GM12878 (cell line): ENCODE measurements at regions not wholly inside any gene's neighbourhood (a gene's known extent, or its start where the extent isn't known, plus 50 kb on each side); places are given as distances from the start of the nearest gene placed in this dataset.

Experiments used
- ATAC-seq: fragments of 200-7000 bp; cut with Tn5 transposase; 3 replicates; pipeline ENCODE4 v1.9.1; 2020; ENCODE audit warnings: mild to moderate bottlenecking, moderate library complexity
- BruUV-seq: library from RNA; stranded (reverse); fragments of 400-500 nt; replicated peaks from 2 replicates; lab custom pipeline; 2021; lab: Mats Ljungman, UMichigan
- CTCF ChIA-PET: fragments of 300-600 bp; sonication (Branson Sonifier 250); formaldehyde crosslinking; extraction: SDS; loops from one replicate; lab custom pipeline; 2021; ENCODE audit warnings: inconsistent platforms; lab: Yijun Ruan, JAX
- POLR2A ChIA-PET: fragments of 350-600 bp; formaldehyde crosslinking; extraction: SDS; loops from one replicate; lab custom pipeline; 2021; ENCODE audit warnings: inconsistent platforms; lab: Charles Lee
- RAD21 ChIA-PET: fragments of 300-600 bp; sonication (Branson Sonifier 250); formaldehyde crosslinking; loops from one replicate; lab custom pipeline; 2023; ENCODE audit warnings: antibody characterized with exemption; ENCODE audit not compliant: unreplicated experiment; lab: Charles Lee
- SMC1A ChIA-PET: fragments of 300-600 bp; sonication (Branson Sonifier 250); formaldehyde crosslinking; loops from one replicate; lab custom pipeline; 2023; ENCODE audit not compliant: unreplicated experiment, uncharacterized antibody; lab: Charles Lee
- DNase-seq: peaks from one replicate; pipeline ENCODE4 v3.0.0-alpha.2; 2011; ENCODE audit warnings: low read depth, low spot score
- FAIRE-seq: peaks from 3 replicates; lab custom pipeline; 2011; peaks lifted over from hg19 to GRCh38; lab: Jason Lieb, UNC
- H2AFZ ChIP-seq: 2 replicates; pipeline ENCODE4 v1.6.0; 2011; ENCODE audit warnings: low read depth, low read length, control low read depth; ENCODE audit not compliant: control insufficient read depth
- H3K27ac ChIP-seq: 2 replicates; pipeline ENCODE4 v1.5.1; 2011; ENCODE audit warnings: control low read depth; ENCODE audit not compliant: control insufficient read depth, insufficient read depth
- H3K27me3 ChIP-seq, 2 experiments: replicated peaks in 1 of 2; 2 replicates each; pipeline versions ENCODE4 v1.6.0 to v1.6.1; 2011; ENCODE audit warnings: low read length in 1 of 2; ENCODE audit not compliant: control insufficient read depth in 2 of 2, insufficient read depth in 2 of 2
- H3K36me3 ChIP-seq, 2 experiments: 2 replicates each; pipeline ENCODE4 v1.5.1; 2011; ENCODE audit warnings: low read length in 1 of 2; ENCODE audit not compliant: control insufficient read depth in 2 of 2, insufficient read depth in 2 of 2
- H3K4me1 ChIP-seq: 2 replicates; pipeline ENCODE4 v1.6.1; 2011; ENCODE audit warnings: mild to moderate bottlenecking, low read length, moderate library complexity, mixed read lengths; ENCODE audit not compliant: control insufficient read depth, insufficient read depth
- H3K4me2 ChIP-seq: 2 replicates; pipeline ENCODE4 v1.6.0; 2011; ENCODE audit warnings: control low read depth; ENCODE audit not compliant: control insufficient read depth, insufficient read depth
- H3K4me3 ChIP-seq: fragments of 200-600 bp; sonication (generic); 2 replicates; pipeline ENCODE4 v1.5.1; 2016
- H3K79me2 ChIP-seq: 2 replicates; pipeline ENCODE4 v1.6.0; 2011; ENCODE audit warnings: low read length; ENCODE audit not compliant: control insufficient read depth, insufficient read depth
- H3K9ac ChIP-seq: 2 replicates; pipeline ENCODE4 v1.8.0; 2011; ENCODE audit warnings: low read length, control low read depth, mixed read lengths; ENCODE audit not compliant: control insufficient read depth, insufficient read depth
- H3K9me3 ChIP-seq: replicated peaks from 3 replicates; pipeline ENCODE4 v1.5.1; 2011; ENCODE audit warnings: mild to moderate bottlenecking, low read length; ENCODE audit not compliant: control insufficient read depth, insufficient read depth
- H4K20me1 ChIP-seq: 2 replicates; pipeline ENCODE4 v1.6.0; 2011; ENCODE audit not compliant: control insufficient read depth, insufficient read depth
- BCL3 ChIP-seq: IDR thresholded peaks from 2 replicates; pipeline ENCODE4 v1.6.1; 2011; ENCODE audit warnings: borderline replicate concordance, low read depth, mild to moderate bottlenecking, moderate library complexity, low read length; ENCODE audit not compliant: insufficient read depth, poor library complexity, severe bottlenecking
- EED ChIP-seq: sonication (generic); IDR thresholded peaks from 2 replicates; pipeline ENCODE4 v1.6.1; 2016; ENCODE audit warnings: antibody characterized with exemption, low read depth
- EZH2 ChIP-seq: IDR thresholded peaks from 2 replicates; pipeline ENCODE4 v1.6.1; 2012; ENCODE audit warnings: low read depth, mild to moderate bottlenecking, control low read depth, inconsistent platforms, low read length, borderline replicate concordance; ENCODE audit not compliant: control insufficient read depth
- NBN ChIP-seq: fragments of 450-650 bp; IDR thresholded peaks from 2 replicates; pipeline ENCODE4 v1.6.1; 2016
- POU2F2 ChIP-seq: IDR thresholded peaks from 3 replicates; pipeline ENCODE4 v1.6.1; 2011; ENCODE audit warnings: low read depth, mild to moderate bottlenecking, low read length, borderline replicate concordance
- SIX5 ChIP-seq: IDR thresholded peaks from 2 replicates; pipeline ENCODE4 v1.6.1; 2011; ENCODE audit warnings: mild to moderate bottlenecking, low read depth, low read length, moderate library complexity; ENCODE audit not compliant: severe bottlenecking
- WGBS: methylation state at CpG from one replicate; pipeline ENCODE4 v1.1.6; 2016; ENCODE audit warnings: low lambda C conversion rate; ENCODE audit not compliant: insufficient replicate concordance, insufficient coverage; ENCODE audit errors: missing lambda C conversion rate; 5-methylcytosine and 5-hydroxymethylcytosine counted together
- in situ Hi-C: fragments of 300-500 bp; cut with MboI; formaldehyde crosslinking; loops from 9 replicates; pipeline ENCODE4 v1.14.3; 2018; ENCODE audit warnings: mixed read lengths
- intact Hi-C: fragments of 100-400 bp; cut with micrococcal nuclease; formaldehyde crosslinking; loops from one replicate; pipeline ENCODE4 v1.14.2; 2022; ENCODE audit not compliant: unreplicated experiment
- TF ChIP-seq, protein P1 (sequence below): fragments of 450-650 bp; IDR thresholded peaks from 2 replicates; pipeline ENCODE4 v1.6.1; 2017; ENCODE audit warnings: borderline replicate concordance

DNA sequence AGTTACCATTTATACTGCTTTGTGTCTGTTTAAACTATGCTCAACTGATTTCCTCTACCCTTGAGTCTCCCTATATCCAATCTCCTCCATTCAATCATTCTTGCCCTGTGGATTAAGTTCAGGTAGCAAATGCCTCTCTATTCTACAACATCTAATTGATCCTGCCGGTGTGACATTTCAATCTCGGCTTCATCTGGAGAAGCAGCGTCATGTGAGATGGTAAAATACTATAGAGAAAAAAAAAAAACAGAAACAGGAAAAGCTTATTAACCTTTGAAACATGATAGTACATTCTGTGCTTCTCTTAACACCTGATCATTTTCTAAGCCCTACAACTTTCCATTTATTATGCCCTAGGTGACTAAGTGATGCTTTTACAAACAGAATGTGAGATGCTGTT, 89.4 kb downstream of the KCTD12 start:
- H3K27me3 ChIP-seq: no peaks in the 10 kb centered on the region
- POLR2A ChIA-PET: no interaction called here
- no peak overlapping the region for H3K4me3 ChIP-seq
- CTCF ChIA-PET: no interaction called here
- no peak for TF ChIP-seq EED
- no peak for TF ChIP-seq EZH2
- TF ChIP-seq BCL3: no peak
- no peak for TF ChIP-seq POU2F2
- TF ChIP-seq, protein P1, sequence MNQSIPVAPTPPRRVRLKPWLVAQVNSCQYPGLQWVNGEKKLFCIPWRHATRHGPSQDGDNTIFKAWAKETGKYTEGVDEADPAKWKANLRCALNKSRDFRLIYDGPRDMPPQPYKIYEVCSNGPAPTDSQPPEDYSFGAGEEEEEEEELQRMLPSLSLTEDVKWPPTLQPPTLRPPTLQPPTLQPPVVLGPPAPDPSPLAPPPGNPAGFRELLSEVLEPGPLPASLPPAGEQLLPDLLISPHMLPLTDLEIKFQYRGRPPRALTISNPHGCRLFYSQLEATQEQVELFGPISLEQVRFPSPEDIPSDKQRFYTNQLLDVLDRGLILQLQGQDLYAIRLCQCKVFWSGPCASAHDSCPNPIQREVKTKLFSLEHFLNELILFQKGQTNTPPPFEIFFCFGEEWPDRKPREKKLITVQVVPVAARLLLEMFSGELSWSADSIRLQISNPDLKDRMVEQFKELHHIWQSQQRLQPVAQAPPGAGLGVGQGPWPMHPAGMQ: no peak
- no peak for TF ChIP-seq NBN
- TF ChIP-seq SIX5: no peak
- DNase-seq: no peak
- intact Hi-C loops: no loop called here
- SMC1A ChIA-PET: no interaction called here
- H3K9ac ChIP-seq: no peak overlapping the region
- no peaks in the 10 kb centered on the region for H3K36me3 ChIP-seq
- H3K9me3 ChIP-seq: no peaks in the 10 kb centered on the region
- no peaks in the 10 kb centered on the region for H3K4me1 ChIP-seq
- H4K20me1 ChIP-seq: no peaks in the 10 kb centered on the region
- H3K4me2 ChIP-seq: no peak overlapping the region
- no TSS peak for BruUV-seq
- RAD21 ChIA-PET: no interaction called here
- H2AFZ ChIP-seq: no peak overlapping the region
- FAIRE-seq: no peak
- H3K27ac ChIP-seq: no peak overlapping the region
- WGBS: 96% methylated on average over 3 of the region's 3 CpGs
- no peak for ATAC-seq
- H3K79me2 ChIP-seq: no peaks in the 10 kb centered on the region
- in situ Hi-C loops: no loop called here
